ENCODE measurements at regions not wholly inside any gene's neighbourhood (a gene's known extent, or its start where the extent isn't known, plus 50 kb on each side); places are given as distances from the start of the nearest gene placed in this dataset.

DNA sequence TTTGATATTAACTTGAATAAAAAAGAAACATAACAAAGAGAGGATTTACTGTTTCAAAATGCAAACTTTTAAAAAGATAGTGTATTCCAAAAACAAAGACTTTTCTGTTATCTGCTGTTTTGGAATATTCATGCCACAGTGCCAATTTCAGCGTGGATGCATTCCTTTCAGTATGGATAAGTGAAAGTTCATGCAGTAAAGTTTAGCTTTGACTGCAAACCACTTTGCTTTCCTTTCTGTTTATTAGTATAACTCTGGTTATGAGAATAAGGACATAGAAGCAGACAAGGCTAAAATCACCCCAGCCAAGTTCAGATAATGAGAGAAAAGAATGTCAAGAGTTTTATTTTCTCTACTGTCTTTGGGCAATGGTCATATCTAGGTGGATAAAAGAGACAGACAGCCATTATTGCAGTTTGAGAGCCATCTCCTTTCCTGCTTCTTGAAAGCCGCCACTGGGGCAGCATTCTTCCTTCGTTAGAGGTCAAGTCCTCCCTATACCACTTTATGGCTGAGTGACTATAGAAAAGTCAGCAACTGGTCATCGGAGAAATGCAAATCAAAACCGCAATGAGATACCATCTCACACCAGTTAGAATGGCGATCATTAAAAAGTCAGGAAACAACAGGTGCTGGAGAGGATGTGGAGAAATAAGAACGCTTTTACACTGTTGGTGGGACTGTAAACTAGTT lies 82.4 kb upstream of the BLID start:
- TF ChIP-seq, protein P1, sequence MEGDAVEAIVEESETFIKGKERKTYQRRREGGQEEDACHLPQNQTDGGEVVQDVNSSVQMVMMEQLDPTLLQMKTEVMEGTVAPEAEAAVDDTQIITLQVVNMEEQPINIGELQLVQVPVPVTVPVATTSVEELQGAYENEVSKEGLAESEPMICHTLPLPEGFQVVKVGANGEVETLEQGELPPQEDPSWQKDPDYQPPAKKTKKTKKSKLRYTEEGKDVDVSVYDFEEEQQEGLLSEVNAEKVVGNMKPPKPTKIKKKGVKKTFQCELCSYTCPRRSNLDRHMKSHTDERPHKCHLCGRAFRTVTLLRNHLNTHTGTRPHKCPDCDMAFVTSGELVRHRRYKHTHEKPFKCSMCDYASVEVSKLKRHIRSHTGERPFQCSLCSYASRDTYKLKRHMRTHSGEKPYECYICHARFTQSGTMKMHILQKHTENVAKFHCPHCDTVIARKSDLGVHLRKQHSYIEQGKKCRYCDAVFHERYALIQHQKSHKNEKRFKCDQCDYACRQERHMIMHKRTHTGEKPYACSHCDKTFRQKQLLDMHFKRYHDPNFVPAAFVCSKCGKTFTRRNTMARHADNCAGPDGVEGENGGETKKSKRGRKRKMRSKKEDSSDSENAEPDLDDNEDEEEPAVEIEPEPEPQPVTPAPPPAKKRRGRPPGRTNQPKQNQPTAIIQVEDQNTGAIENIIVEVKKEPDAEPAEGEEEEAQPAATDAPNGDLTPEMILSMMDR (IDR thresholded peaks at IDR 0.05), result no peak
- no peak for TF ChIP-seq POLR2A (IDR thresholded peaks at IDR 0.05)

Data from testis (tissue), 2 donors.